GM12874 (cell line): ENCODE measurements at regions not wholly inside any gene's neighbourhood (a gene's known extent, or its start where the extent isn't known, plus 50 kb on each side); places are given as distances from the start of the nearest gene placed in this dataset.

Source experiments
- TF ChIP-seq, protein P1 (sequence below): IDR thresholded peaks from 2 replicates; pipeline ENCODE4 v1.5.1; 2011; ENCODE audit warnings: low read depth, mild to moderate bottlenecking, control low read depth, low read length, moderate library complexity; ENCODE audit not compliant: insufficient read depth

GRCh38 chr2:181738074-181738473 lies 57.8 kb upstream of the NEUROD1 start:
- TF ChIP-seq, protein P1, sequence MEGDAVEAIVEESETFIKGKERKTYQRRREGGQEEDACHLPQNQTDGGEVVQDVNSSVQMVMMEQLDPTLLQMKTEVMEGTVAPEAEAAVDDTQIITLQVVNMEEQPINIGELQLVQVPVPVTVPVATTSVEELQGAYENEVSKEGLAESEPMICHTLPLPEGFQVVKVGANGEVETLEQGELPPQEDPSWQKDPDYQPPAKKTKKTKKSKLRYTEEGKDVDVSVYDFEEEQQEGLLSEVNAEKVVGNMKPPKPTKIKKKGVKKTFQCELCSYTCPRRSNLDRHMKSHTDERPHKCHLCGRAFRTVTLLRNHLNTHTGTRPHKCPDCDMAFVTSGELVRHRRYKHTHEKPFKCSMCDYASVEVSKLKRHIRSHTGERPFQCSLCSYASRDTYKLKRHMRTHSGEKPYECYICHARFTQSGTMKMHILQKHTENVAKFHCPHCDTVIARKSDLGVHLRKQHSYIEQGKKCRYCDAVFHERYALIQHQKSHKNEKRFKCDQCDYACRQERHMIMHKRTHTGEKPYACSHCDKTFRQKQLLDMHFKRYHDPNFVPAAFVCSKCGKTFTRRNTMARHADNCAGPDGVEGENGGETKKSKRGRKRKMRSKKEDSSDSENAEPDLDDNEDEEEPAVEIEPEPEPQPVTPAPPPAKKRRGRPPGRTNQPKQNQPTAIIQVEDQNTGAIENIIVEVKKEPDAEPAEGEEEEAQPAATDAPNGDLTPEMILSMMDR, result no peak

DNA sequence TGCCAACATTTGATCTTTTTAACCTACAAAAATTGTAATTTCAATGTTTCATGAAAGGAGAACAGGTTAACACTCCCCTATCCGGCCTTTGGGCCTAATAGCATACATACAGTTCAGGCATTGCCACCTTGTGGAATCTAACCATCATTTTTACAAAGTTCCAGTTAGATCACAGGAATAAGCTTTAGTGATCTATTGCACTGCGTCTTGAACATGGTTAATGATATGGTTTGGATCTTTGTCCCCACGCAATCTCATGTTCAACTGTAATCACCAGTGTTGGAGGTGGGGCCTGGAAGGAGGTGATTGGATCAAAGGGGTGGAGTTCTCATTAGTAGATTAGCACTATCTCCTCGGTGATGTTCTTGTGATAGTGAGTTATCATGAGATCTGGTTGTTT lies 58.2 kb upstream of the NEUROD1 start:
- TF ChIP-seq, protein P1, result no peak

GRCh38 chr2:181741756-181742155 lies 61.4 kb upstream of the NEUROD1 start:
- TF ChIP-seq, protein P1, result no peak

- TF ChIP-seq, protein P1, result no peak
Observed at GRCh38 chr2:181742361-181742760, 62.0 kb upstream of the NEUROD1 start.

DNA sequence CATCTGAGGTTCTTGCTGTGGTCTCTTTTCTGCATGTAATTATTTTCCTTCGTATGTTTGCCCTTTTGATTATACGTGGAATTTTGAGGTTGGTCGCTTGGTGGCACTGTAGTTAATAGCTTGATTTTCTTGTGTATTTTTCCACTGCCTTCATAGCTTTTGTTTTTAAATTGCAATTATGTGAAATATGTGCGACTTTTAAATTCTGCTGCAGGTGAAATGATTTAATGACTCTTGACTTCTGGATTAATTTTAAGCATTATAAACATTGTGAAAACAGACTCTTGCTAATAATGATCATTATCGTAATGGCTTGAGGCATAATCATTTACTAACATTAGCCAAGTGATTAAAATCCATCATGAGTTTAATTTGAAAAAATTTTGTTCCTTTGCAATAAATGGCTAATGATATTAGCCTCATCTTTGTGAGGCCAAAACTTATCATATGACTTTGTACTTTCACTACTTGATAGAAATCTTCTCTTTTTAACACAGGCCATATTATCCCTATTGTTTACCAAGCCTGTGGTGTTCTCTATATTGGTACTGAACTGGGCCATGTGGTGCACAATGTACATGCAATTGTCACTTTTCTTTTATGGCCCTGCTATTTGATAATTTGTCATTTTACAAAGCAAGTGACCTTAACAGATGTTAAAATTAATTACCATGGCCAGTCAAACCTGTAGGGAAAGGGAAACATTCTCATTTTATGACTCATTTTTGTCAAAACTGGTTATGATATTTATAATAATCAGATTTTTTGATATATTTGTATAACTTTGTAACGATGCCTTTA lies 62.8 kb upstream of the NEUROD1 start:
- TF ChIP-seq, protein P1, result peak; percentile 40; the same call in 1 of the 2 replicates

- TF ChIP-seq, protein P1, result no peak
Observed at GRCh38 chr2:181743723-181744031, 63.4 kb upstream of the NEUROD1 start.

GRCh38 chr2:181745796-181746540 lies 65.7 kb upstream of the NEUROD1 start:
- TF ChIP-seq, protein P1, result no peak
